GM18868 (cell line): ENCODE measurements at regions not wholly inside any gene's neighbourhood (a gene's known extent, or its start where the extent isn't known, plus 50 kb on each side); places are given as distances from the start of the nearest gene placed in this dataset.
A peak's percentile ranks its signal among the peaks of the same experiment; 100 is the strongest.

Source experiments
- ATAC-seq: cut with Tn5 transposase; IDR thresholded peaks from one replicate; pipeline ENCODE4 v1.9.1; 2021; ENCODE audit warnings: mild to moderate bottlenecking, moderate library complexity; ENCODE audit not compliant: unreplicated experiment

- no peak for ATAC-seq
Observed at GRCh38 chr13:97561182-97561581, 127.2 kb downstream of the RAP2A start.

DNA sequence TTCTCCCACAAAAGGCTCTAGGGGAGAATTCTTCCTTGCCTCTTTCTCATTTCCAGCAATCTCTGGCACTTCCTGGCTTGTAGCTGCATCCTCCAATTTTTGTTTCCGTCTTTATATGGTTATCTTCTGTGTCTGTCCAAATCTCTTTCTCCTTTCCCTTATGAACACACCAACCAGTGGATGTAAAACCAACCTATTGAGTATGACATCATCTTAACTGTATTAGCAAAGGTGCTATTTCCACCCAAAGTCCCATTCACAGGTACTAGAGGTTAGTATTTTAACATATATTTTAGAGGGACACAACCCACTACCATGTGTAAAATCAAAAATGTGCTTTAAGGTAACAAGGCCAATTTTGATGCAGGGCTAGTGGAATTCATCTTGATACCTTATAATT is 129.0 kb downstream of the RAP2A start:
- no peak for ATAC-seq

DNA sequence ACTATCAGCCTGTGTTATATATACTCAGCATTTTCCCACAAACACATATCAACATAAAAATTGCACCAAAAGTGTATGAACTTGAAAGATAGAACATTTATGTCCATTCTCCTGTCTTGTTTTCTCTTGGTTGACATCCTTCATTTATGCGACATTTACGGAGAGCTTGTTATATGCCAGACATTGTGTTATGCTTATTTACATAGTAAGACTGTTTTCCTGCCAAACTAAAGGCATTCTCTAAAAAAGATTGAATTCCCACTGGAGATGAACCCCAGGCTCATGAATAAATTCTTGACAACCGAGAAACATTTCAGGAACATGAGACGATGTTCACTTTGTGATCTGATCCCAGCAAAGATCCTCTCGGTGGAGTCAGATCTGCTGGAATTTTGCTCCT is 131.0 kb downstream of the RAP2A start:
- ATAC-seq, result no peak

GRCh38 chr13:97565906-97566305 is 131.9 kb downstream of the RAP2A start:
- no peak for ATAC-seq

GRCh38 chr13:97566907-97567306 is 132.9 kb downstream of the RAP2A start:
- no peak for ATAC-seq

GRCh38 chr13:97567510-97568243 is 133.7 kb downstream of the RAP2A start:
- ATAC-seq, result peak; percentile 100

DNA sequence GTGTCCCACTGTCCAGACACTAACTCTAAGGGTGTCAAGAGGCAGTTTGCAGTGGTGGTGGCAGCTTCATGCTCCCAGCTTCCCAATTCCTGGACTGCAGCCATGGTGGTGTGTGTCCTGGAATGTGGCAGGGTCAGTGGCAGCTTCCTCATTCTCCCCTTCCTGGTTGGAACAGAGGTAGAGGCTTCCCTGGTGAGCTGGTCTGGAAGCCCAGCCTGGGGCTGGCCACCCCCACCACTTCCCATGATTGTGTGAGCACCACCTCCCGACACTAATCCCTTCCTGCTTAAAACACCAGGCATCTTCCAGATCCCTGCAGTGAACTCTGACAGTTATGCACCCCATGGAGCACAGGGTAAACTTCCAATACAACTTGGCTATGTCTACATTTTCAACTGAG is 134.9 kb downstream of the RAP2A start:
- ATAC-seq, result no peak

DNA sequence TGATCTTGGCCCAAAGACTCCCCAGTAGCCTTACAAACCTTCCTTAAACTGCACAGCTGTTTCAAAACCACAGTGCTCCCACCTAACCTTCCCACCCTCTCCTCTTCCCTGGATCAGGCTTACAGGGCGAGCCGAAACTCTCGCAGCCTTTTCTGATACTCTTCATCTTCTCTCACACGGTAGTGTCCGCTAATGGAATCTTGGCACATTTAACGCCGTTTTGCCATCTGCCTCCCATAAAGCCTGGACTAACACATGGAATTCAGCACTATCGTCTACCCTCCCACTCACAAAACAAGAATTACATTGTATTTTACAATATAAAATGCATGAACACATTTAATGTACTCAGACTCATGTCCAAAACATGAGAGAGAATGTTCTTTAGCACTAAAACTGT is 135.9 kb downstream of the RAP2A start:
- no peak for ATAC-seq

GRCh38 chr13:97570442-97570841 is 136.5 kb downstream of the RAP2A start:
- ATAC-seq, result no peak

DNA sequence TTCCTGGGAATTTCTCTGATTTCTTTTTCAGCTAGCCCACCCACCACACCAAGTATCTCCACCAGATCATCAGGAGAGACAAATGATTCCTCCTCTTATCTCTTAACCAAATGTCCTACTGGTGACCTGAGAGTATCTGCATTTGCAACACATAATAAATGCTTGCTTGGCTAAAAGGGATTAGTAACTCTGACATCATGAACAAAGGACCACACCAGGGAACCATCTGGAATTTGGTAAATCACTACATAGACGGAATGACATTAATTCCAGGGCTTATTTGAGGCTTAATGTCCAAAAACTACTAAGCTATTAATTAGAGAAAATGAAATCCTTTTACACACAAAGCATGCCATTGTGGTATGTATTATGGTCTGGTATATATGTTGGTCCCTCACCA is 139.0 kb downstream of the RAP2A start:
- ATAC-seq, result no peak

DNA sequence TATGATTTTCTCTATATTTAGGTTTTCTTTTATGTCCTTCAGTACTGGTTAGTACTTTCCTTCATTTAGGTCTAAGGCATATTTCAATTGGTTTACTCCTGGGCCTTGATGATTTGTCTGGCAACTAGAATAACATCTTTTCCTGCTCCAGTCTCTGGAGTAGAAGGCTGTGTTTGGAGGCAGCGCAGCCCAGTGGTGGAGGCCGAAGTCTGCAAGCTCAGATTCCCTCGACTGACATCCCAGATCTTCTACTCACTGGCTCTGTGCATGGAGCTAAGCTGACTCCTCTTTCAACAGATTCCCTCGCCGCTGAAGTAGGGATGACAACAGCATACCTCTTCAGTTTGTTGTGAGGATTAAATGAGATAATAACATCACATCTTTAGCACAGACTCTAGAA is 141.0 kb downstream of the RAP2A start:
- ATAC-seq, result peak; percentile 87

DNA sequence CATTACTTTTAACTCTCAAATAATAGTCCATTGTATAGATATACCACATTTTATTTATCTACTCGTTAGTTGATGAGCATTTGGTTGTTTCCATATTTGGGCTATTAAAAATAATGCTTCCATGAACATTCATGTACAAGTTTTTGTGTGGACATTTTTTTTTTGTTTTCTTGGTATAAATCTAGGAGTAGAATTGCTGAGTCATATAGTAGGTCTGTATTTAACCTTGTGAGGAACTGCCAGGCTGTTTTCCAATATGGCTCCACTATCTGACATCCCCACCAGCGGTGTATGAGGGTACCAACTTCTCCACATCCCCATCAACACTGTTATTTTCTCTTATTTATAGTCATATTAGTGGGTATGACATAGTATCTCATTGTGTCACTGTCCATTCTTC is 143.1 kb downstream of the RAP2A start:
- no peak for ATAC-seq

DNA sequence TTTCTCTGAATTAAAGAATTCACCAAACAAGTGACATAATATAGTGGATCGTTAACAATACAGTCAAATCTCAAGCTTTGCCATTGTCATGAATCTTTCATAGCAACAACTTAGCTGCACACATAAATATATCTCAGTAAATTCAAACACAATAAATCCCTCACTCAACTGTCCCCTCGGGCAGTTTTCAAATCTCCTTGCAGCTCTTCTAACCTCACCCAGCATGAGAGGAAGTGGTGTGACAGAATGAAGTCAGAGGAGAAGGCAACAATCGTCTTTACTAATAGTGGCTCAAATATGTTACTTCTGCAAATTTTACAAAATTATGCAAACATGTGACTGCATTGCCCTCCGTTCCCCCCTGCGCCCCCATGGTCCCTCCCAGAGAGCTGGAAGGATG is 148.2 kb downstream of the RAP2A start:
- no peak for ATAC-seq

DNA sequence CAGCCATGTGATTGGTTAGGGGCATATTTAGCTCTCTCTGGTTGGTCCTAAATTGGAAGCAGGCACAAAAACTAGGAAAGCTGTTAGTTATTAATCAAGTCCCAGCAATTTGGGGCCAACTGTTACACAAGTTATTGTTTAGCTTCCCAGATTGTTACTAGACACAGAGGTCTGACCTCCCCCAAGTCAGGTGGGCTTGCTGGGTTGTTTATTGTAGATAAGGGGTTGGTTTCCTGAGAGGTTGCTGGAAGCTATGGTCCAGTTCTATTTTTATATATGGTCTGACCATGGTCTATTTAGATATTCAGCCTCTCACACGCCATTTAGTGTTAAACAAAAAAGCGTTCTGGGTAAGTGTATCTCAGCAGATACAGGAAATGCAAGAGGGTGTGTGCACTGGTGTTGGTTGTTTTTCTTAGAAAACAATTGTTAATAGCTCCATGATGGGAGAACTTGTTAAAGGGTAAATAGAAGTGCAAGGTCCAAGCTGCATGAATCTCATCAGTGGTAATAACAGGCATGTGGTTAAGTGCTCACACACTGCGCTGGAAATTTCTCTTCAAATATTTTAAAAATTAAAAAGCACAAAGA is 150.0 kb downstream of the RAP2A start:
- ATAC-seq, result no peak

- no peak for ATAC-seq
Observed at GRCh38 chr13:97586941-97587340, 153.0 kb downstream of the RAP2A start.

DNA sequence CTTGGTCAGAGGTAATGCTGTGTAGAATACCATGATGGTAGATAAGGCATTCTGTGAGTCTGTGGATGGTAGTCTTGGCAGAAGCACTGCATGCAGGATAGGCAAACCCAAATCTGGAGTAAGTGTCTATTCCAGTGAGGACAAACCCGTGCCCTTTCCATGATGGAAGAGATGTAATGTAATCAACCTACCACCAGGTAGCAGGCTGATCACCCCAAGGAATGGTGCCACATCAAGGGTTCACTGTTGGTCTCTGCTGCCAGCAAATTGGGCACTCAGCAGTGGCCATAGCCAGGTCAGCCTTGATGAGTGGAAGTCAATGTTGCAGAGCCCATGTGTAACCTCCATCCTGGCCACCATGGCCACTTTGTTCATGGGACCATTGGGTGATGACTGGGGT is 155.0 kb downstream of the RAP2A start:
- no peak for ATAC-seq

DNA sequence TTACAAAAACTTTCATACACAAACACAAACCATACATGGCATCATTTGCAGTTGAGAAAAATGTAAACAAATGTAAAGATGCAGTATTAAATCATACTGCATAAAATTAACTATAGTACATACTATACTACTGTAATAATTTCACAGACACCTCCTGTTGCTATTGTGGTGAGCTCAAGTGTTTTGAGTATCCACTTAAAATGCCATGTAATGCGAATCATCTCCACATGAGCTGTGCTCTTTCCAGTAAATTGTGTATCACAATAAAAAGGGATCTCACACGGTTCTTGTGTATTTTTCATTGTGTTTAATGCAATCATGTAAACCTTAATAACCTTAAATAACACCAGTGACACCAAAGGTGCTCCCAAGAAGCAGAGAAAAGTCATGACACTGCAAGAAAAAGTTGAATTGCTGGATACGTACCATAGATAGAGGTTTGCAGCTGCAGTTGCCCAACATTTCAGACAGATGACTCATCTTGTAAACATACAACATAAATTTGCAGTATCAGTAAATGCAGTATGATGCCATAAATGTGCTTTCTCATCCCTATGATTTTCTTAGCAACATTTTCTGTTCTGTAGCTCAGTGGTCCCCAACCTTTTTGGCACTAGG is 166.6 kb downstream of the RAP2A start:
- ATAC-seq, result no peak

- ATAC-seq, result no peak
Observed at GRCh38 chr13:97615266-97615665, 181.3 kb downstream of the RAP2A start.

DNA sequence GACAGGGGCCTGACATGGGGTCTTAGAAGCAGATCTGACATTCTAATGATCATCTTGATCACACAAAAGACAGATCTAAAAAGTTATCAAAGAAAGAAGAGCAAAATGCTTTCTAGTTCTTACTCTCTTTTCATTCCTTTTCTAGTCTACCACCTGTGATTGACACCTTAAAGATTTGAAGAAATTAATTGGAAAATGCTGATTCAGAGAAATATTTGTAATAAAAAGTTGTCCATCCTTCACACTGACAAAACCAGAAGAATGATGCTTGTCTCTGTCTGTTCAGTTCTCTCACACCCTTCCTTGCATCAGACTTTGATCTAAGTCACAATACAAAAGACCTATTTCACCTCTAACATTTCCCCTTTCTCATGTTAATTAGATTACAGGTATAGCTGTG is 182.4 kb downstream of the RAP2A start:
- no peak for ATAC-seq

- no peak for ATAC-seq
Observed at GRCh38 chr13:97621025-97621424, 187.1 kb downstream of the RAP2A start.

DNA sequence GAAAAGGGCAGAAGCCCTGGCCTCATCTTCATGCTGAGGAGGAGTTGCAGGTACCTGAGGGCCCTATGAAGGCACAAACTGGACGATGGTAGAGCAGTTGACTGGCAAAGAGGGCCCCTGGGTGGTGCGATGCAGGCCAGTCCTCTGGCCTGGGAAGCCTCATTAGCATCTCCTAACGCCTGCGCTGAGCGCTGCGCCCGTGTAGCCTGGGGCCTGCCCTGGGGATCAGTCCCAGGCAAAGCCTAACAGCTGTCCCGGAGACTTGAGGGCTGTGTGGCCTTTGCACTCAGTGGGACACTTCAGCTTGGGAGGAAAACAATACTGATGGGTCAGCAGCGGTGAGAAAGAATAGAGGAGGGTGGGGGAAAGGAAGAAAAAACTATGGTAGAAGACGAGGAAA is 187.7 kb downstream of the RAP2A start:
- no peak for ATAC-seq

DNA sequence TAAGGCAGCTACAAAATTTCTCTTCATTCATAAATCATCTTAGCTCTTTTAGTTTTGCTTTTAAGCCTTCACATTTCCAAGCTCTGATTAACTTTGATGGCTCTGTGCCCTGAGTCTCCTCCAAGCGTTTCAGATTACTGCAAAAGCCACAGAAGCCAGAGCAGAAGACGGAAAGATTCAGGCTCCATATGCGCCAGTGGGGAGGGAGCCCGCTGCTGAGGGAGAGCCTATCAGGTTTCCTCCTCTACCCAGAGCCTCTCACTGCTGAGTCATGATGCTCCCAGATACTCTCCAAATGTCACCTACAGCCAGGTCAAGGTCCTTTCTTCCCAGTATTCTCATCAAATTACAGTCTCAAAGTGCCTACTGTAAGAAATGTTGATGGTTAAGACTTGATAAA is 193.6 kb downstream of the RAP2A start:
- no peak for ATAC-seq
